Smooth muscle cell (in vitro differentiated cells): ENCODE measurements at regions not wholly inside any gene's neighbourhood (a gene's known extent, or its start where the extent isn't known, plus 50 kb on each side); places are given as distances from the start of the nearest gene placed in this dataset.
A peak's percentile ranks its signal among the peaks of the same experiment; 100 is the strongest.

Experiments used
- DNase-seq: peaks from one replicate; lab custom pipeline; 2025; ENCODE audit not compliant: unreplicated experiment; lab: John Stamatoyannopoulos, UW
- H2AFZ ChIP-seq: fragments of 200-600 bp; sonication (generic); 2 replicates; pipeline ENCODE4 v1.6.0; 2016; ENCODE audit warnings: antibody characterized with exemption, low read depth, mild to moderate bottlenecking
- H3F3A ChIP-seq: fragments of 200-600 bp; sonication (generic); 2 replicates; pipeline ENCODE4 v1.6.0; 2017; ENCODE audit warnings: antibody characterized with exemption, low read depth
- H3K27ac ChIP-seq: fragments of 200-600 bp; sonication (generic); 2 replicates; pipeline ENCODE4 v1.5.1; 2016; ENCODE audit warnings: low read depth, mild to moderate bottlenecking
- H3K27me3 ChIP-seq: fragments of 200-600 bp; sonication (generic); 2 replicates; pipeline ENCODE4 v1.6.1; 2016; ENCODE audit warnings: low read depth, mild to moderate bottlenecking
- H3K36me3 ChIP-seq: fragments of 200-600 bp; sonication (generic); 2 replicates; pipeline ENCODE4 v1.5.1; 2016; ENCODE audit warnings: low read depth
- H3K4me1 ChIP-seq: fragments of 200-600 bp; sonication (generic); 2 replicates; pipeline ENCODE4 v1.5.1; 2016; ENCODE audit warnings: low read depth
- H3K4me2 ChIP-seq: fragments of 200-600 bp; sonication (generic); 2 replicates; pipeline ENCODE4 v1.6.0; 2016; ENCODE audit warnings: mild to moderate bottlenecking
- H3K4me3 ChIP-seq: fragments of 200-600 bp; sonication (generic); 2 replicates; pipeline ENCODE4 v1.5.1; 2016; ENCODE audit warnings: mild to moderate bottlenecking
- H3K79me2 ChIP-seq: fragments of 200-600 bp; sonication (generic); 2 replicates; pipeline ENCODE4 v1.6.0; 2016; ENCODE audit warnings: low read depth, mild to moderate bottlenecking
- H3K9ac ChIP-seq: fragments of 200-600 bp; sonication (generic); 2 replicates; pipeline ENCODE4 v1.6.0; 2016; ENCODE audit warnings: low read depth
- H3K9me3 ChIP-seq: fragments of 200-600 bp; sonication (generic); replicated peaks from 2 replicates; pipeline ENCODE4 v1.5.1; 2016; ENCODE audit warnings: low read depth
- H4K20me1 ChIP-seq: fragments of 200-600 bp; sonication (generic); 2 replicates; pipeline ENCODE4 v1.6.0; 2016; ENCODE audit warnings: low read depth
- CTCF ChIP-seq: fragments of 200-600 bp; sonication (generic); IDR thresholded peaks from 2 replicates; pipeline ENCODE4 v1.5.1; 2017; ENCODE audit warnings: borderline replicate concordance, mild to moderate bottlenecking, antibody characterized with exemption; ENCODE audit not compliant: insufficient read depth, poor library complexity, severe bottlenecking
- WGBS: methylation state at CpG from one replicate; pipeline ENCODE4 v1.1.7; 2016; ENCODE audit warnings: low lambda C conversion rate; 5-methylcytosine and 5-hydroxymethylcytosine counted together

- H3F3A ChIP-seq = no peaks in the 10 kb centered on the region
- H3K27me3 ChIP-seq = no peaks in the 10 kb centered on the region
- no peak overlapping the region for H3K4me3 ChIP-seq
- H3K9ac ChIP-seq = no peak overlapping the region
- H4K20me1 ChIP-seq = no peaks in the 10 kb centered on the region
- no peak for DNase-seq
- no peaks in the 10 kb centered on the region for H3K4me1 ChIP-seq
- TF ChIP-seq CTCF = no peak
- H3K27ac ChIP-seq = peak overlapping the region; percentile 93
- no peaks in the 10 kb centered on the region for H3K36me3 ChIP-seq
- H3K4me2 ChIP-seq = peak overlapping the region; percentile 25
- H3K79me2 ChIP-seq = no peaks in the 10 kb centered on the region
- H2AFZ ChIP-seq = peak overlapping the region; percentile 31
- no peaks in the 10 kb centered on the region for H3K9me3 ChIP-seq
These were observed 673.6 kb downstream of the CD109 start for GRCh38 chr6:74369556-74369993.

- Histone ChIP-seq H2AFZ (peak overlapping the region; percentile 78), H3K27ac (peak overlapping the region; percentile 93), H4K20me1 (no peaks in the 10 kb centered on the region), H3K27me3 (no peaks in the 10 kb centered on the region), H3K9me3 (no peaks in the 10 kb centered on the region), H3K4me2 (peak overlapping the region; percentile 25), H3K4me3 (no peak overlapping the region), H3K4me1 (no peaks in the 10 kb centered on the region), H3K36me3 (no peaks in the 10 kb centered on the region), H3K9ac (peak overlapping the region; percentile 56), H3K79me2 (no peaks in the 10 kb centered on the region), H3F3A (no peaks in the 10 kb centered on the region)
- TF ChIP-seq CTCF = no peak
- WGBS = 99% methylated on average over 2 of the region's 2 CpGs
- no peak for DNase-seq
These were observed 672.7 kb downstream of the CD109 start for GRCh38 chr6:74368746-74369145.

GRCh38 chr6:74366634-74367033 lies 670.6 kb downstream of the CD109 start:
- Histone ChIP-seq H3K36me3 (no peaks in the 10 kb centered on the region), H4K20me1 (no peaks in the 10 kb centered on the region), H3K4me3 (no peak overlapping the region), H3F3A (no peaks in the 10 kb centered on the region), H3K27ac (no peak overlapping the region), H2AFZ (no peak overlapping the region), H3K9ac (no peak overlapping the region), H3K27me3 (no peaks in the 10 kb centered on the region), H3K79me2 (no peaks in the 10 kb centered on the region), H3K9me3 (no peaks in the 10 kb centered on the region), H3K4me2 (no peak overlapping the region), H3K4me1 (no peaks in the 10 kb centered on the region)
- no peak for TF ChIP-seq CTCF
- WGBS = 91% methylated on average over 1 of the region's 1 CpG
- DNase-seq = no peak

- DNase-seq = no peak
- 95% methylated on average over 1 of the region's 1 CpG for WGBS
- Histone ChIP-seq H3K36me3 (no peaks in the 10 kb centered on the region), H3K4me1 (no peaks in the 10 kb centered on the region), H2AFZ (no peak overlapping the region), H3K9ac (no peak overlapping the region), H3K4me2 (no peak overlapping the region), H3F3A (no peaks in the 10 kb centered on the region), H3K9me3 (no peaks in the 10 kb centered on the region), H4K20me1 (no peaks in the 10 kb centered on the region), H3K27me3 (no peaks in the 10 kb centered on the region), H3K27ac (no peak overlapping the region), H3K4me3 (no peak overlapping the region), H3K79me2 (no peaks in the 10 kb centered on the region)
- TF ChIP-seq CTCF = no peak
These were observed 666.4 kb downstream of the CD109 start for GRCh38 chr6:74362391-74362790.
